Right atrium auricular region (tissue), 2 donors: ENCODE measurements at regions not wholly inside any gene's neighbourhood (a gene's known extent, or its start where the extent isn't known, plus 50 kb on each side); places are given as distances from the start of the nearest gene placed in this dataset.

Experiments used
- DNase-seq: peaks from one replicate; pipeline ENCODE4 v3.0.0-alpha.2; 2019; ENCODE audit warnings: low spot score
- H3K27ac ChIP-seq, 2 donors: fragments of 200-600 bp; sonication (generic); 1 replicate in 1 of 2; 2 replicates in 1 of 2; pipeline ENCODE4 v1.5.1; 2016 to 2019
- H3K27me3 ChIP-seq, 2 donors: fragments of 200-600 bp; sonication (generic); one replicate each; pipeline versions ENCODE4 v1.5.1 to v1.6.0; 2017 to 2019
- H3K36me3 ChIP-seq: fragments of 200-600 bp; sonication (generic); one replicate; pipeline ENCODE4 v1.5.1; 2016
- H3K4me1 ChIP-seq, 2 donors: fragments of 200-600 bp; sonication (generic); one replicate each; pipeline versions ENCODE4 v1.5.1 to v1.6.0; 2017 to 2019
- H3K4me3 ChIP-seq, 2 donors: fragments of 200-600 bp; sonication (generic); 1 replicate in 1 of 2; 2 replicates in 1 of 2; pipeline ENCODE4 v1.5.1; 2017 to 2019; ENCODE audit warnings: mild to moderate bottlenecking in 1 of 2, moderate library complexity in 1 of 2
- H3K9me3 ChIP-seq, 2 donors: fragments of 200-600 bp; sonication (generic); one replicate each; pipeline ENCODE4 v1.5.1; 2019
- TF ChIP-seq, protein P1 (sequence below), 2 donors: fragments of 200-600 bp; sonication (generic); IDR thresholded peaks; one replicate each; pipeline ENCODE4 v1.5.1; 2019; ENCODE audit warnings: antibody characterized with exemption in 2 of 2

DNA sequence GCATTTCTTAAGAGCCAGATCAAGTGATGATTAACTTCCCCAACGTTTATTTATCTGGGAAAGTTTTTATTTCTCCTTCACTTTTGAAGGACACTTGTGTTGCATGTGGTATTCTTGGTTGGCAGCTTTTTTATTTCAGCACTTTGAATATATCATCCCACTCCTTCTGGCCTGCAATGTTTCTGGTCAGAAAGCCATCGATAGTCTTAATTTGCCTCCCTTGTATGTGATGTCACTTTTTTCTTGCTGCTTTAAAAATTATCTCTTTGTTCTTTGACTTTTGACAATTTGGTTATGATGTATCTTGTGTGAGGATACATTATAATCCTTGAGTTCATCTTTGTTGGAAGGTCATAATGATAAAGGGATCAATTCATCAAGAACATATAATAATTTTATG lies 503.2 kb downstream of the OTOL1 start:
- Histone ChIP-seq H3K36me3 (no peaks in the 10 kb centered on the region), H3K27me3 (no peaks in the 10 kb centered on the region), H3K4me3 (no peak overlapping the region), H3K9me3 (peaks cover 0 to 25% of the 10 kb centered on the region in 2 donors), H3K4me1 (no peaks in the 10 kb centered on the region), H3K27ac (no peak overlapping the region)
- no peak for DNase-seq
- TF ChIP-seq, protein P1, sequence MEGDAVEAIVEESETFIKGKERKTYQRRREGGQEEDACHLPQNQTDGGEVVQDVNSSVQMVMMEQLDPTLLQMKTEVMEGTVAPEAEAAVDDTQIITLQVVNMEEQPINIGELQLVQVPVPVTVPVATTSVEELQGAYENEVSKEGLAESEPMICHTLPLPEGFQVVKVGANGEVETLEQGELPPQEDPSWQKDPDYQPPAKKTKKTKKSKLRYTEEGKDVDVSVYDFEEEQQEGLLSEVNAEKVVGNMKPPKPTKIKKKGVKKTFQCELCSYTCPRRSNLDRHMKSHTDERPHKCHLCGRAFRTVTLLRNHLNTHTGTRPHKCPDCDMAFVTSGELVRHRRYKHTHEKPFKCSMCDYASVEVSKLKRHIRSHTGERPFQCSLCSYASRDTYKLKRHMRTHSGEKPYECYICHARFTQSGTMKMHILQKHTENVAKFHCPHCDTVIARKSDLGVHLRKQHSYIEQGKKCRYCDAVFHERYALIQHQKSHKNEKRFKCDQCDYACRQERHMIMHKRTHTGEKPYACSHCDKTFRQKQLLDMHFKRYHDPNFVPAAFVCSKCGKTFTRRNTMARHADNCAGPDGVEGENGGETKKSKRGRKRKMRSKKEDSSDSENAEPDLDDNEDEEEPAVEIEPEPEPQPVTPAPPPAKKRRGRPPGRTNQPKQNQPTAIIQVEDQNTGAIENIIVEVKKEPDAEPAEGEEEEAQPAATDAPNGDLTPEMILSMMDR (IDR thresholded peaks at IDR 0.05), result no peak

DNA sequence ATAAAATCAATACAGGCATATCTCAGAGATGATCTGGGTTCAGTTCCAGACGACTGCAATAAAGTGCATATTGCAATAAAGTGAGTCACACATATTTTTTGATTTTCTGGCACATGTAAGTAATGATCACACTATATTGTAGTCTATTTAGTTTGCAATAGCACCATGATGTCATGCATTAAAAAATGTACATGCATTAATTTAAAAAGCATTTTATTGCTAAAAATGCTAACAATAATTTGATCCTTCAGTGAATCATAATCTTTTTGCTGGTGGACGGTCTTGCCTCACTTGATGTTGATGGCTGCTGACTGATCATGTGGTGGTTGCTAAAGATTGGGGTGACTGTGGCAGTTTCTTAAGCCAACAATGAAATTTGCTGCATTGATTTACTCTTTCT lies 511.1 kb downstream of the OTOL1 start:
- DNase-seq, result no peak
- H3K27ac ChIP-seq, result no peak overlapping the region
- TF ChIP-seq, protein P1 (IDR thresholded peaks at IDR 0.05), result no peak
- no peaks in the 10 kb centered on the region for H3K9me3 ChIP-seq
- no peaks in the 10 kb centered on the region for H3K4me1 ChIP-seq
- no peaks in the 10 kb centered on the region for H3K36me3 ChIP-seq
- no peak overlapping the region for H3K4me3 ChIP-seq
- H3K27me3 ChIP-seq, result no peaks in the 10 kb centered on the region

DNA sequence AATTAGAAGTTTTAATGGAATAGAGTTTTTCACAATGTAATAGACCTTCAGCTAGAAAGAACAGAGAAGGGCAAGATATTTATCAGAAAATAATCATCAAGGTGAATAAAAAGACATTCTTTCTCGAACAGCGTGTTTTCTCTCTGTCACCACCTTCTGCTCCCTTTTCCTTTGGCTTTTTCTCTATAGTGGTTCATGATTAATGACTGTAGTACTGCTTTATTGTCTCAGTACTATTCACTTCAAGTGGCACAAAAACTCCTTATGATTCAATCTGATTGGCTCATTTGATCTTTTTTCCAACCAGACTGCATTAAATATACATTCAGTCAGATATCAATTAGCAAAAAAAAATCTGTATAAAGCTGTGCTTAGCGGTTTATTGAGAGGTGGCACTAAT lies 516.0 kb downstream of the OTOL1 start:
- DNase-seq, result no peak
- H3K9me3 ChIP-seq, result no peaks in the 10 kb centered on the region
- H3K27me3 ChIP-seq, result no peaks in the 10 kb centered on the region
- H3K36me3 ChIP-seq, result no peaks in the 10 kb centered on the region
- no peak overlapping the region for H3K27ac ChIP-seq
- H3K4me1 ChIP-seq, result no peaks in the 10 kb centered on the region
- TF ChIP-seq, protein P1 (IDR thresholded peaks at IDR 0.05), result no peak
- no peak overlapping the region for H3K4me3 ChIP-seq

DNA sequence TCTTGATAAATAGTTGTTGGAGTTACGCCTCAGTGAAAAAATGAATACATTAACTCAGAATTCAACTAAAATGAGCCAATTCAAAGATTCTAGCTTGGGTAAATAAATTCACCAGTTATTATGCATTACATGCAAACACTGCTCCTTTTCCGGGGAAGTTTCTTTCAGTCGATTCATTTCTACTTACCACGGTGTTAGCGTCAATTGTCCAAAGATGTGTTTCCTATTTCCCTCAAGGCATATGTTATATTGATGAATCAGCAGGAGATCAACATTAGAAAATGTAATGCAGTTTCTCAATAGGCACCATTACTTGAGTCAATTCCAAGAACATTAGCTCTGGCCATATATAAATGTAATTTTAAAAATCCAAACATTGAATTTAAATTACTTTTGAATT lies 517.7 kb downstream of the OTOL1 start:
- Histone ChIP-seq H3K4me1 (no peaks in the 10 kb centered on the region), H3K27me3 (no peaks in the 10 kb centered on the region), H3K9me3 (no peaks in the 10 kb centered on the region), H3K27ac (no peak overlapping the region), H3K4me3 (no peak overlapping the region), H3K36me3 (no peaks in the 10 kb centered on the region)
- no peak for DNase-seq
- TF ChIP-seq, protein P1 (IDR thresholded peaks at IDR 0.05), result no peak

DNA sequence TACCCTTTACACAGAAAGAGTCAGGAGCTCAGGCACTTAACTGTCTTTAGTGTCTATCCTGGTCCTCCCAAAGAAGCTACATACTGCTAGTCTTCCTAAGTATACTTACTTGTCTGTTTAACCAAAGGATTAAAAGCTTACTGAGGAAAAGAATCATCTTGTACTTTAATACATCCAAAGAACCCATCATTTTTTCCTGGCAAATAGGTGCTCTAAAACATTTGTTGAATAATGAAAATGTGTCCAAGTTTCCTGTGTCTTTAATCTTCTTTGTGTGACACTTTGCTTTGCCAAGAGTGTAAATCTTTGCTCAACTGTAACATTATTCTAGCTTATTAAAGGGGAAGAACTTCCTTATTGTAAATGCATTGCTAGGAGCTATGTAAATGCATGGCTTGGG lies 519.2 kb downstream of the OTOL1 start:
- DNase-seq, result no peak
- Histone ChIP-seq H3K36me3 (no peaks in the 10 kb centered on the region), H3K27ac (no peak overlapping the region), H3K27me3 (no peaks in the 10 kb centered on the region), H3K4me1 (no peaks in the 10 kb centered on the region), H3K9me3 (no peaks in the 10 kb centered on the region), H3K4me3 (no peak overlapping the region)
- TF ChIP-seq, protein P1 (IDR thresholded peaks at IDR 0.05), result no peak

DNA sequence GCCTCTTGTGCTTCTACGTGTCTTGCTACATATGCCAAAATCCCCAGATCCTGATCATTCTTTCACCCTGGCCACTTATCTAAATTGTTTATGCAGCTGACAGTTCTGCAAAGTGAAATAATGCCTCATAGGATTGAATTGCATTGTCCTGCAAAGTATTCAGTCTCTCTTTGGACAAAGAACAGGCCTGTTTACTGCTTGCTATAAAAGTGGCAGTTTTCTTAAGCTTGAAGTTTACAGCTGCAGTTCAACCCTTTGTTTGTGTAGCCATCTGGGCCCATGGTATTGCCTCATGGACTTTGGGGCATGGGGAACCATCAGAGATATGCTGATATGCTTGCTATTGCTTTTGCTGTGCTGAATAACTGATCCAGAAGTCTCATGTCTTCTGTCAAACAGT lies 523.2 kb downstream of the OTOL1 start:
- Histone ChIP-seq H3K4me1 (no peaks in the 10 kb centered on the region), H3K9me3 (no peaks in the 10 kb centered on the region), H3K27ac (no peak overlapping the region), H3K27me3 (no peaks in the 10 kb centered on the region), H3K36me3 (no peaks in the 10 kb centered on the region), H3K4me3 (no peak overlapping the region)
- TF ChIP-seq, protein P1 (IDR thresholded peaks at IDR 0.05), result no peak
- no peak for DNase-seq
